ENCODE measurements at regions not wholly inside any gene's neighbourhood (a gene's known extent, or its start where the extent isn't known, plus 50 kb on each side); places are given as distances from the start of the nearest gene placed in this dataset.
A peak's percentile ranks its signal among the peaks of the same experiment; 100 is the strongest.

GRCh38 chr14:97618917-97619690, 821.9 kb downstream of the VRK1 start:
- no peak for DNase-seq

GRCh38 chr14:97620066-97620465, 822.9 kb downstream of the VRK1 start:
- no peak for DNase-seq

- no peak for DNase-seq
Observed at GRCh38 chr14:97624985-97625384, 827.8 kb downstream of the VRK1 start.

- no peak for DNase-seq
Observed at GRCh38 chr14:97625477-97625876, 828.3 kb downstream of the VRK1 start.

GRCh38 chr14:97626088-97626487, 828.9 kb downstream of the VRK1 start:
- no peak for DNase-seq

- DNase-seq: no peak
Observed at GRCh38 chr14:97630249-97630648, 833.1 kb downstream of the VRK1 start.

GRCh38 chr14:97633131-97633738, 836.1 kb downstream of the VRK1 start:
- no peak for DNase-seq

GRCh38 chr14:97634751-97635150, 837.6 kb downstream of the VRK1 start:
- DNase-seq: peak; percentile 23

GRCh38 chr14:97638864-97639263, 841.7 kb downstream of the VRK1 start:
- no peak for DNase-seq

GRCh38 chr14:97640031-97640430, 842.8 kb downstream of the VRK1 start:
- no peak for DNase-seq

- DNase-seq: peak; percentile 15
Observed at GRCh38 chr14:97641827-97642226, 844.6 kb downstream of the VRK1 start.

- no peak for DNase-seq
Observed at GRCh38 chr14:97642631-97643030, 845.4 kb downstream of the VRK1 start.

- DNase-seq: no peak
Observed at GRCh38 chr14:97644365-97644764, 847.2 kb downstream of the VRK1 start.

GRCh38 chr14:97649752-97650151, 852.6 kb downstream of the VRK1 start:
- no peak for DNase-seq

GRCh38 chr14:97655169-97655948, 858.2 kb downstream of the VRK1 start:
- no peak for DNase-seq

- DNase-seq: no peak
Observed at GRCh38 chr14:97657609-97658008, 860.4 kb downstream of the VRK1 start.

GRCh38 chr14:97687944-97688630, 890.9 kb downstream of the VRK1 start:
- no peak for DNase-seq

GRCh38 chr14:97688631-97689336, 891.6 kb downstream of the VRK1 start:
- DNase-seq: no peak

GRCh38 chr14:97692084-97692483, 894.9 kb downstream of the VRK1 start:
- DNase-seq: no peak

- DNase-seq: no peak
Observed at GRCh38 chr14:97695456-97695981, 898.3 kb downstream of the VRK1 start.

- no peak for DNase-seq
Observed at GRCh38 chr14:97697772-97698171, 900.6 kb downstream of the VRK1 start.

- DNase-seq: no peak
Observed at GRCh38 chr14:97699026-97699425, 901.8 kb downstream of the VRK1 start.

Data from right hindlimb (tissue), 1 donor.